BJ (cell line): ENCODE measurements at regions not wholly inside any gene's neighbourhood (a gene's known extent, or its start where the extent isn't known, plus 50 kb on each side); places are given as distances from the start of the nearest gene placed in this dataset.

Source experiments
- CTCF ChIA-PET: fragments of 350-600 bp; formaldehyde crosslinking; extraction: SDS; loops from one replicate; lab custom pipeline; 2021; ENCODE audit warnings: antibody characterized with exemption, inconsistent platforms; lab: Yijun Ruan, JAX
- POLR2A ChIA-PET: fragments of 300-600 bp; sonication (Branson Sonifier 250); formaldehyde crosslinking; extraction: SDS; loops from one replicate; lab custom pipeline; 2021; ENCODE audit warnings: antibody characterized with exemption; lab: Charles Lee
- DNase-seq: peaks from one replicate; pipeline ENCODE4 v3.0.0-alpha.2; 2011; ENCODE audit warnings: low read depth
- H3K27me3 ChIP-seq: 2 replicates; pipeline ENCODE4 v1.6.0; 2011; ENCODE audit warnings: low read length; ENCODE audit not compliant: control insufficient read depth, insufficient read depth
- H3K36me3 ChIP-seq: 2 replicates; pipeline ENCODE4 v1.5.1; 2011; ENCODE audit warnings: low read length; ENCODE audit not compliant: control insufficient read depth, insufficient read depth
- H3K4me3 ChIP-seq: 2 replicates; pipeline ENCODE4 v1.5.1; 2011; ENCODE audit warnings: low read depth, mild to moderate bottlenecking, control low read depth, low read length
- TF ChIP-seq, protein P1 (sequence below): IDR thresholded peaks from 2 replicates; pipeline ENCODE4 v1.5.1; 2011; ENCODE audit warnings: low read depth, mild to moderate bottlenecking, control low read depth, inconsistent platforms, low read length, moderate library complexity; ENCODE audit not compliant: insufficient read depth

DNA sequence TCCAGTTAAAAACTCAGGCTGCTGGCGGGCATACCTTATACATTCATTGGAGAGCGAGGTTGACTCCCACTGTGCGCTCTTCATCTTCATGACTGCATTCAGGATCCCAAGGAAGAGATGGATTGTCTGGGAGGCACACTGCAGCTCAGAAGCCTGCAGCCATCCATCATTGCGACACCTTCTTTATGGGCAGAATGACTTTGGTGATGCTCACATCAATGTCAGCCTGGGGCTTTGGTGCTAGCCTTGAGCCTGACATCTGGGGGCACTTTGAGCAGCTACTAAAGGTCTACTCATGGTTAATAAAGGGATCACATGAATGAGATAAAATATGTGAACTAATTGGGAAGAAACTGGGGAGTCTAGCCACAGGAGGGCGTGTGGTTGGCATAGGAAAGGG lies 229.3 kb downstream of the PRDM2 start:
- TF ChIP-seq, protein P1, sequence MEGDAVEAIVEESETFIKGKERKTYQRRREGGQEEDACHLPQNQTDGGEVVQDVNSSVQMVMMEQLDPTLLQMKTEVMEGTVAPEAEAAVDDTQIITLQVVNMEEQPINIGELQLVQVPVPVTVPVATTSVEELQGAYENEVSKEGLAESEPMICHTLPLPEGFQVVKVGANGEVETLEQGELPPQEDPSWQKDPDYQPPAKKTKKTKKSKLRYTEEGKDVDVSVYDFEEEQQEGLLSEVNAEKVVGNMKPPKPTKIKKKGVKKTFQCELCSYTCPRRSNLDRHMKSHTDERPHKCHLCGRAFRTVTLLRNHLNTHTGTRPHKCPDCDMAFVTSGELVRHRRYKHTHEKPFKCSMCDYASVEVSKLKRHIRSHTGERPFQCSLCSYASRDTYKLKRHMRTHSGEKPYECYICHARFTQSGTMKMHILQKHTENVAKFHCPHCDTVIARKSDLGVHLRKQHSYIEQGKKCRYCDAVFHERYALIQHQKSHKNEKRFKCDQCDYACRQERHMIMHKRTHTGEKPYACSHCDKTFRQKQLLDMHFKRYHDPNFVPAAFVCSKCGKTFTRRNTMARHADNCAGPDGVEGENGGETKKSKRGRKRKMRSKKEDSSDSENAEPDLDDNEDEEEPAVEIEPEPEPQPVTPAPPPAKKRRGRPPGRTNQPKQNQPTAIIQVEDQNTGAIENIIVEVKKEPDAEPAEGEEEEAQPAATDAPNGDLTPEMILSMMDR, result no peak
- ChIA-PET POLR2A (no interaction called here), CTCF (no interaction called here)
- DNase-seq, result no peak
- H3K4me3 ChIP-seq, result no peak overlapping the region
- no peaks in the 10 kb centered on the region for H3K36me3 ChIP-seq
- H3K27me3 ChIP-seq, result no peaks in the 10 kb centered on the region

GRCh38 chr1:13930151-13930550 lies 230.2 kb downstream of the PRDM2 start:
- Histone ChIP-seq H3K27me3 (no peaks in the 10 kb centered on the region), H3K4me3 (no peak overlapping the region), H3K36me3 (no peaks in the 10 kb centered on the region)
- ChIA-PET POLR2A (no interaction called here), CTCF (no interaction called here)
- TF ChIP-seq, protein P1, result no peak
- DNase-seq, result no peak

DNA sequence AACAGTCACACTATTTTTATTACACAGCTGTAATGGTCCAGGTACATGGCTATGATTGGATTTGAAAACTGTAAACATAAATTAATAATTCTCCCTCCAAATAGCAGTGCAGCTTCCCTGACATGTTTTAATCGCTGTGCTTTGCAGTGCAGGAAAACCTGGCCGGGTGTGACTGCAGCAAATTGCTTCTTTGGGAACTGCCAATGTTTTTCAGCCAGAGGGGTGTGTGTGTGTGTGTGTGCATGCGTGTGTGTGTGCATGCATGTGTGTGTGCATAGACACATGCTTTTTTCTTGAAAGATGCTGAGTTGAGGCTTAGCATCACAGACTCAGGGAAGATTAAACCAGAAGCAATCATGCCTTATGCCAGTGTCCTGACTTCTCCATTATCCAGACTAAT lies 231.2 kb downstream of the PRDM2 start:
- POLR2A ChIA-PET, result no interaction called here
- DNase-seq, result no peak
- CTCF ChIA-PET, result no interaction called here
- Histone ChIP-seq H3K4me3 (no peak overlapping the region), H3K27me3 (no peaks in the 10 kb centered on the region), H3K36me3 (no peaks in the 10 kb centered on the region)
- TF ChIP-seq, protein P1, result no peak

- TF ChIP-seq, protein P1, result no peak
- DNase-seq, result no peak
Observed at GRCh38 chr1:13935336-13935735, 235.3 kb downstream of the PRDM2 start.

GRCh38 chr1:13941315-13941714 lies 241.3 kb downstream of the PRDM2 start:
- POLR2A ChIA-PET, result no interaction called here
- no peak overlapping the region for H3K4me3 ChIP-seq
- DNase-seq, result no peak
- H3K27me3 ChIP-seq, result no peaks in the 10 kb centered on the region
- H3K36me3 ChIP-seq, result no peaks in the 10 kb centered on the region
- TF ChIP-seq, protein P1, result no peak
- CTCF ChIA-PET, result no interaction called here

More at GRCh38 chr1:13935336-13935735, 235.3 kb downstream of the PRDM2 start:
- Histone ChIP-seq H3K4me3 (no peak overlapping the region), H3K27me3 (no peaks in the 10 kb centered on the region), H3K36me3 (no peaks in the 10 kb centered on the region)
- POLR2A ChIA-PET, result no interaction called here
- CTCF ChIA-PET, result no interaction called here
